K562 (cell line): ENCODE measurements at regions not wholly inside any gene's neighbourhood (a gene's known extent, or its start where the extent isn't known, plus 50 kb on each side); places are given as distances from the start of the nearest gene placed in this dataset.

ENCODE experiments used
- ATAC-seq: fragments of 200-7000 bp; cut with Tn5 transposase; 3 replicates; pipeline ENCODE4 v1.9.1; 2020; ENCODE audit warnings: moderate library complexity
- BruUV-seq: library from RNA; stranded (reverse); fragments of 400-500 nt; replicated peaks from 2 replicates; lab custom pipeline; 2021; lab: Mats Ljungman, UMichigan
- CTCF ChIA-PET: fragments of 300-600 bp; formaldehyde crosslinking; extraction: SDS; loops from one replicate; lab custom pipeline; 2021; ENCODE audit warnings: low intra/inter-chr PET ratio; lab: Yijun Ruan, JAX
- POLR2A ChIA-PET: fragments of 300-600, 350-650 bp; sonication (Branson Sonifier 250); formaldehyde crosslinking; extraction: SDS; loops from one replicate; lab custom pipeline; 2021; ENCODE audit warnings: antibody characterized with exemption, inconsistent platforms; lab: Yijun Ruan, JAX
- DNase-seq, 4 experiments: peaks; one replicate each; pipeline versions ENCODE4 v3.0.0 to v3.0.0-alpha.2; 2011 to 2018; ENCODE audit warnings: low spot score in 3 of 4, mixed read lengths in 3 of 4; ENCODE audit errors: extremely low read depth in 1 of 4
- FAIRE-seq: peaks from 2 replicates; lab custom pipeline; 2011; peaks lifted over from hg19 to GRCh38; lab: Jason Lieb, UNC
- H2AFZ ChIP-seq: 2 replicates; pipeline ENCODE4 v1.6.0; 2011; ENCODE audit warnings: low read depth, low read length, control low read depth, inconsistent platforms
- H3K27ac ChIP-seq: fragments of 200-600 bp; 3 replicates; pipeline ENCODE4 v1.8.0; 2011; ENCODE audit warnings: low read depth, mild to moderate bottlenecking, control low read depth, inconsistent platforms, low read length, moderate library complexity, mixed read lengths; ENCODE audit errors: extremely low read depth
- H3K27me3 ChIP-seq, 2 experiments: fragments of 300-600 bp in 1 of 2; 2 replicates in 1 of 2; 3 replicates in 1 of 2; pipeline versions ENCODE4 v1.6.0 to v1.8.0; 2011; ENCODE audit warnings: inconsistent platforms in 2 of 2, low read length in 2 of 2, mild to moderate bottlenecking in 1 of 2, mixed read lengths in 1 of 2, moderate library complexity in 1 of 2; ENCODE audit not compliant: control insufficient read depth in 2 of 2, insufficient read depth in 2 of 2
- H3K36me3 ChIP-seq: fragments of 300-600 bp; 3 replicates; pipeline ENCODE4 v1.8.0; 2011; ENCODE audit warnings: mild to moderate bottlenecking, low read length, inconsistent platforms; ENCODE audit not compliant: control insufficient read depth, insufficient read depth
- H3K4me1 ChIP-seq, 2 experiments: fragments of 200-600 bp in 1 of 2; replicated peaks in 1 of 2; 2 replicates in 1 of 2; 3 replicates in 1 of 2; pipeline versions ENCODE4 v1.5.1 to v1.8.0; 2011; ENCODE audit warnings: inconsistent platforms in 2 of 2, low read length in 2 of 2, mild to moderate bottlenecking in 1 of 2, mixed read lengths in 1 of 2, moderate library complexity in 1 of 2; ENCODE audit not compliant: control insufficient read depth in 2 of 2, insufficient read depth in 2 of 2
- H3K4me2 ChIP-seq: 2 replicates; pipeline ENCODE4 v1.6.1; 2011; ENCODE audit warnings: low read length, control low read depth, inconsistent platforms, mixed read lengths; ENCODE audit not compliant: insufficient read depth
- H3K4me3 ChIP-seq: fragments of 200-600 bp; sonication (generic), shearing (Covaris generic); 2 replicates; pipeline ENCODE4 v1.5.1; 2016; ENCODE audit warnings: control low read depth, inconsistent platforms
- H3K79me2 ChIP-seq: fragments of 200-600 bp; 3 replicates; pipeline ENCODE4 v1.8.0; 2011; ENCODE audit warnings: low read length, inconsistent platforms; ENCODE audit not compliant: control insufficient read depth, insufficient read depth
- H3K9ac ChIP-seq, 2 experiments: 2 replicates each; pipeline versions ENCODE4 v1.6.0 to v1.6.1; 2011; ENCODE audit warnings: low read depth in 2 of 2, low read length in 2 of 2, control low read depth in 1 of 2, inconsistent platforms in 1 of 2, mild to moderate bottlenecking in 1 of 2, mixed read lengths in 1 of 2; ENCODE audit not compliant: insufficient read depth in 1 of 2
- H3K9me1 ChIP-seq: one replicate; pipeline ENCODE4 v1.6.0; 2011; ENCODE audit warnings: inconsistent platforms, mild to moderate bottlenecking, low read length, moderate library complexity; ENCODE audit not compliant: control insufficient read depth, insufficient read depth
- H3K9me3 ChIP-seq: replicated peaks from 2 replicates; pipeline ENCODE4 v1.5.1; 2011; ENCODE audit warnings: low read depth, low read length, inconsistent platforms; ENCODE audit not compliant: control insufficient read depth, insufficient read depth
- H4K20me1 ChIP-seq: replicated peaks from 2 replicates; pipeline ENCODE4 v1.6.1; 2011; ENCODE audit warnings: low read length, inconsistent platforms, mixed read lengths; ENCODE audit not compliant: control insufficient read depth, insufficient read depth
- ADNP ChIP-seq: fragments of 200-800 bp; sonication (Bioruptor generic); IDR thresholded peaks from 2 replicates; pipeline ENCODE4 v1.6.1; 2016; ENCODE audit warnings: missing genetic modification characterization, missing compliant biosample characterization
- BCOR ChIP-seq: fragments of 450-650 bp; IDR thresholded peaks from 2 replicates; pipeline ENCODE4 v1.6.1; 2016
- BDP1 ChIP-seq: IDR thresholded peaks from 3 replicates; pipeline ENCODE4 v1.6.1; 2011; ENCODE audit not compliant: insufficient read length, insufficient read depth
- MNT ChIP-seq, 2 experiments: fragments of 450-650 bp; conservative IDR thresholded peaks; 2 replicates each; pipeline ENCODE4 v1.6.1; 2017; ENCODE audit warnings: mild to moderate bottlenecking in 2 of 2, moderate library complexity in 2 of 2
- NR2C1 ChIP-seq, 2 experiments: fragments of 450-650 bp; IDR thresholded peaks; 2 replicates each; pipeline ENCODE4 v1.6.1; 2017; ENCODE audit warnings: mild to moderate bottlenecking in 2 of 2, antibody characterized with exemption in 1 of 2, inconsistent platforms in 1 of 2, missing compliant biosample characterization in 1 of 2, missing genetic modification characterization in 1 of 2
- RBM25 ChIP-seq: fragments of 200-400 bp; formaldehyde crosslinking; IDR thresholded peaks from 2 replicates; pipeline ENCODE4 v1.6.1; 2018; ENCODE audit warnings: low read length, low read depth, moderate library complexity; ENCODE audit not compliant: severe bottlenecking
- SMARCA5 ChIP-seq: fragments of 450-650 bp; IDR thresholded peaks from 2 replicates; pipeline ENCODE4 v1.6.1; 2016
- SP2 ChIP-seq: IDR thresholded peaks from 2 replicates; pipeline ENCODE4 v1.6.1; 2011; ENCODE audit warnings: mild to moderate bottlenecking, low read depth, low read length, moderate library complexity; ENCODE audit not compliant: poor library complexity, severe bottlenecking; ENCODE audit errors: extremely low read depth
- STAG1 ChIP-seq: sonication (generic); formaldehyde crosslinking; IDR thresholded peaks from 2 replicates; pipeline ENCODE4 v1.5.0; 2020; ENCODE audit warnings: missing genetic modification reagents, borderline replicate concordance
- TARDBP ChIP-seq: fragments of 450-650 bp; IDR thresholded peaks from 2 replicates; pipeline ENCODE4 v1.6.1; 2016
- ZFP36 ChIP-seq: fragments of 150-350 bp; IDR thresholded peaks from 2 replicates; pipeline ENCODE4 v1.6.1; 2018; ENCODE audit warnings: low read length, low read depth; ENCODE audit not compliant: partially characterized antibody
- ZNF436 ChIP-seq: fragments of 250-450, 450-650 bp; sonication (Bioruptor Pico); formaldehyde crosslinking; IDR thresholded peaks from 2 replicates; pipeline ENCODE4 v1.7.0; 2020; ENCODE audit warnings: mild to moderate bottlenecking
- ZNF583 ChIP-seq: fragments of 250-450 bp; sonication (Bioruptor Pico); IDR thresholded peaks from 2 replicates; pipeline ENCODE4 v1.4.0; 2020
- WGBS: fragments of 100-300 bp; shearing (Covaris generic); methylation state at CpG from one replicate; pipeline ENCODE4 v1.1.6; 2016; ENCODE audit warnings: low coverage, mixed read lengths; ENCODE audit not compliant: insufficient coverage; ENCODE audit errors: missing lambda C conversion rate; 5-methylcytosine and 5-hydroxymethylcytosine counted together
- in situ Hi-C: fragments of 300-500 bp; cut with MboI; formaldehyde crosslinking; loops from 4 replicates; pipeline ENCODE4 v1.15.0; 2018; ENCODE audit warnings: inconsistent platforms, mixed read lengths
- intact Hi-C: fragments of 100-400 bp; cut with micrococcal nuclease; formaldehyde crosslinking; loops from 2 replicates; pipeline ENCODE4 v1.14.2; 2022
- TF ChIP-seq, protein P1 (sequence below): fragments of 250-450 bp; sonication (Bioruptor Pico); IDR thresholded peaks from 2 replicates; pipeline ENCODE4 v1.5.0; 2020; ENCODE audit warnings: mild to moderate bottlenecking, borderline replicate concordance

GRCh38 chr3:14333215-14333614 is 69.2 kb upstream of the SLC6A6 start:
- Histone ChIP-seq H3K79me2 (no peaks in the 10 kb centered on the region), H2AFZ (no peak overlapping the region), H3K9me1 (no peaks in the 10 kb centered on the region), H3K4me1 (peaks cover 3 to 7% of the 10 kb centered on the region in 2 experiments; a peak in 1 of 5 replicates), H3K4me3 (no peak overlapping the region), H3K27ac (no peak overlapping the region), H4K20me1 (no peaks in the 10 kb centered on the region), H3K36me3 (no peaks in the 10 kb centered on the region), H3K4me2 (no peak overlapping the region), H3K9ac (no peak overlapping the region), H3K9me3 (no peaks in the 10 kb centered on the region), H3K27me3 (no peaks in the 10 kb centered on the region; a peak in 1 of 5 replicates)
- TF ChIP-seq ZFP36 (peak; percentile 94), SMARCA5 (no peak), ADNP (tag) (peak; percentile 69; the same call in 1 of the 2 replicates), ZNF436 (peak; percentile 73; the same call in 1 of the 2 replicates), BCOR (peak; percentile 81), RBM25 (peak; percentile 42)
- ChIA-PET POLR2A (interaction anchor here (1.4 kb wide), 1 partner anchor 10 kb away, joined by 9 read pairs; no protein-coding TSS in a partner anchor), CTCF (no interaction called here)
- in situ Hi-C loops (no loop called here), intact Hi-C loops (no loop called here)
- WGBS: 27% methylated on average over 1 of the region's 1 CpG
- no peak for DNase-seq
- ATAC-seq: no peak
- BruUV-seq: no TSS peak
- FAIRE-seq: no peak

DNA sequence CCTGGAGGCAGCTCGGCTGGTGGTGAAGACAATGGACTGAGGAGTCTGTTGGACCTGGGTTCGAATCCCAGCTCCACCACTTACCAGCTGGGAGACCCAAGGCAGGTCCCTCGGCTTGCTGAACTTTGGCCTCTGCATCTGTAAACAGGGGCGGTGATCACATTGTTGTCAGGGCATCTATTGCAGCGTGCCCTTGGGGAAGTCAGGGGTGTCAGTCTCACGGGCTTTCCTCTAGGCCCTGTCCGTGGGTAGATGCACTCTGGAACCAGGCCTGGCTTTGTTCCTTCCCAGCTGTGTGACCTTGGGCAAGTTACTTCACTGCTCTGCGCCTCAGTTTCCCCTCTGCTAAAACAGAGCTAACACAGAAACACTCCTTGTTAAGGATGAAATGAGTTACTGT is 68.8 kb upstream of the SLC6A6 start:
- intact Hi-C loops (no loop called here), in situ Hi-C loops (no loop called here)
- no peaks in the 10 kb centered on the region for H3K9me3 ChIP-seq
- no peaks in the 10 kb centered on the region for H3K9me1 ChIP-seq
- H3K36me3 ChIP-seq: no peaks in the 10 kb centered on the region
- H3K27me3 ChIP-seq: no peaks in the 10 kb centered on the region; a peak in 1 of 5 replicates
- FAIRE-seq (no peak), ATAC-seq (no peak), DNase-seq (no peak)
- WGBS: 56% methylated on average over 8 of the region's 8 CpGs
- H3K4me1 ChIP-seq: peaks cover 3 to 7% of the 10 kb centered on the region in 2 experiments; a peak in 1 of 5 replicates
- no peaks in the 10 kb centered on the region for H4K20me1 ChIP-seq
- no peak overlapping the region for H3K4me2 ChIP-seq
- H3K79me2 ChIP-seq: no peaks in the 10 kb centered on the region
- CTCF ChIA-PET: no interaction called here
- no TSS peak for BruUV-seq
- no peak overlapping the region for H3K9ac ChIP-seq
- POLR2A ChIA-PET: interaction anchor here (0.6 kb wide), 1 partner anchor 97 kb away, joined by 5 read pairs; no protein-coding TSS in a partner anchor
- H3K4me3 ChIP-seq: no peak overlapping the region
- no peak overlapping the region for H3K27ac ChIP-seq
- no peak overlapping the region for H2AFZ ChIP-seq
- TF ChIP-seq ZNF583 (CRISPR knock-in tag) (no peak), BDP1 (no peak), STAG1 (CRISPR knock-in tag) (no peak), MNT (conservative IDR thresholded peaks at IDR 0.05) (no peak), SP2 (no peak), TARDBP (no peak), ADNP (tag) (0 out of 2 replicates have a peak, but pooled peaks have one; percentile 24), NR2C1 (IDR thresholded peaks at IDR 0.05) (no peak), NR2C1 (tag; IDR thresholded peaks at IDR 0.05) (peak; percentile 39)
- TF ChIP-seq, protein P1, sequence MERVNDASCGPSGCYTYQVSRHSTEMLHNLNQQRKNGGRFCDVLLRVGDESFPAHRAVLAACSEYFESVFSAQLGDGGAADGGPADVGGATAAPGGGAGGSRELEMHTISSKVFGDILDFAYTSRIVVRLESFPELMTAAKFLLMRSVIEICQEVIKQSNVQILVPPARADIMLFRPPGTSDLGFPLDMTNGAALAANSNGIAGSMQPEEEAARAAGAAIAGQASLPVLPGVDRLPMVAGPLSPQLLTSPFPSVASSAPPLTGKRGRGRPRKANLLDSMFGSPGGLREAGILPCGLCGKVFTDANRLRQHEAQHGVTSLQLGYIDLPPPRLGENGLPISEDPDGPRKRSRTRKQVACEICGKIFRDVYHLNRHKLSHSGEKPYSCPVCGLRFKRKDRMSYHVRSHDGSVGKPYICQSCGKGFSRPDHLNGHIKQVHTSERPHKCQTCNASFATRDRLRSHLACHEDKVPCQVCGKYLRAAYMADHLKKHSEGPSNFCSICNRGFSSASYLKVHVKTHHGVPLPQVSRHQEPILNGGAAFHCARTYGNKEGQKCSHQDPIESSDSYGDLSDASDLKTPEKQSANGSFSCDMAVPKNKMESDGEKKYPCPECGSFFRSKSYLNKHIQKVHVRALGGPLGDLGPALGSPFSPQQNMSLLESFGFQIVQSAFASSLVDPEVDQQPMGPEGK: no peak
